Activated T-cell treated with anti-CD3 and anti-CD28 coated beads for 4 hours (primary cell): ENCODE measurements at regions not wholly inside any gene's neighbourhood (a gene's known extent, or its start where the extent isn't known, plus 50 kb on each side); places are given as distances from the start of the nearest gene placed in this dataset.

Experiments
- DNase-seq: peaks from one replicate; pipeline ENCODE4 v3.0.0-alpha.2; 2020

DNA sequence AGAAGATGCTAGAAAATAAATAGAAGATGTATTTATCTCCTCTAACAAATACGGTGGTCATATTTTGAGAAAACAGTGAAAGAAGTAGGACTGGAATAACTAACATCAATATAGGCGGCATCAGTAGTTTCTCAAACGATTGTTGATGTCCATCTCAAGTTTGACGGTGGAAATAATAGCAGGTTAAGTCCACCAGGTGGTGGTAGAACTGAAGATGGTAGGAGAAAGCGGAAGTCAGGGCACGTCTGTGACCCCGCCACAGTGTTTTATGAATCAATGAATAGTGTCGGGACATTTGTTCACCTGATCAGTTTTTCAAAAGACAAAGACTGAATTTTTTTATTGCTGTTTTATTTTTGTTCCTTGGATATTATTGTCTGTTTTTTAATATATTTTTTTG is 706.4 kb upstream of the SLC10A2 start:
- no peak for DNase-seq

DNA sequence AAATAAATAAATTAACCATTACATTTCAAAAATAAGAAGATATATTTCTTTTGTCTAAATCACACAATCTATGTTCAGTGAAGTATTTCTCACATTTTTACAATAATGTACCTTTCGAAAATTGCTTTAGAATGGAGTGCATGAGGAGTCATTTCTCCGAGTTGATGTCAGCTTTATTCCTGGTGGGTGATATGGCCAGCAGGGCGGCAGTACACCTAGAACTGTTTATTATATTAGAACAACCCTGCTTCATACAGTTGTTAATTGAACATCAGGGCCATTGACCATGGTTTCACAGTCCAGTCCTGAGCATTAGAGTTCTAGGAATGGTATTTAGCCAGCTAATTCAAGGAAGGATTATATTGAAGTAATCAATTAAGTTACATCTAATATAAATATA is 696.3 kb upstream of the SLC10A2 start:
- no peak for DNase-seq

DNA sequence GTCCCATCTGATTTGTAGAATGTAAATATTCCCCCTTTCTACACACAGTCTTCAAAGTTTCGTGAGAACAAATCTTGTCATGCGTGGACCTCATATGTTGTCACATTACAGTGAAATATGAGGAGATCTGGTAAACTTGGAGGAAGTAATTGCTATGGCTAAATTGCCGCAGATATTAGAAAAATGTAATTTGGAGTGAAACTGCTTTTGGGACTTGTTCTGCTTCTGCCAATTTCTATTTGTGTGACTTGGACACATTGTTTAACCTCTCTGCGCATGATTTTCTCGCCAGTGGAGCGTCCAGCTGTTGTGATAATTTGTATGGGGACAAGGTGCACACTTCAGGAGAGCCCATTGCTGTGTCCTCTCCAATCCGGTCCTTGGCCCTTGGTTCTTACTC is 693.1 kb upstream of the SLC10A2 start:
- DNase-seq = no peak

DNA sequence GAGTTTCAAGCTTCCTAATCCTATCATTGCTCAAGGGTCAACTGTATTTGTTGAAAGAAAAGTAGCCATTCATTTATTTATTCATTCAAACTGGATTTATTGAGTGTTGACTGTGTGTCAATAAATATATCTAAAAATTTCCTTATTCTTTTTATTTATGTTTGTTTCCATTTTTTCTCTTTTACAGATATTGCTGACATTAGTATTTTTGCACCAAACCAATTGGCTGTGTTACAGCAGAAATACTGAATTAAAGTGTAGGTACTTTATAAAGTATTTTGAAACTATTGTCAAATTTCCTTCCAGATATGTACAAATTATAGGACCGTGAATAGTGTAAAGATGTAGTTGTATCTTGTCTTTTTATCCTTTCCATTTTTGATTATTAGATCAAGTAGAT is 692.0 kb upstream of the SLC10A2 start:
- no peak for DNase-seq

DNA sequence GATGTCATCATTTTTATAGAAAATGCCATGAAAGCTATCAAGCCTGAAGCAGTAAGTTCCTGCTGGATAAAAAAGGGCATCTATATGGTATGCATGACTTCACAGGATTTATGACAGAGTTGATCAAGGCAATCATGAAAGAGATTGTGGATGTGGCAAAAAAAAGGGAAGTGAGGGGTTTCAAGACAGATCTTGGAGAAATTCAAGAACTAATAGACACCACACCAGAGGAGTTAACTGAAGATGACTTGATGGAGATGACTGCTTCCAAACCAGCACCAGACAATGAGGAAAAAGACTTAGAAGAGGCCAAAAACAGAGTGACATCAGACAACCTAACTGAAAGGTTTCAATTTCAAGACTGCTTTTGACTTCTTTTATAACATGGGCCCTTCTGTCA is 691.1 kb upstream of the SLC10A2 start:
- DNase-seq = no peak

DNA sequence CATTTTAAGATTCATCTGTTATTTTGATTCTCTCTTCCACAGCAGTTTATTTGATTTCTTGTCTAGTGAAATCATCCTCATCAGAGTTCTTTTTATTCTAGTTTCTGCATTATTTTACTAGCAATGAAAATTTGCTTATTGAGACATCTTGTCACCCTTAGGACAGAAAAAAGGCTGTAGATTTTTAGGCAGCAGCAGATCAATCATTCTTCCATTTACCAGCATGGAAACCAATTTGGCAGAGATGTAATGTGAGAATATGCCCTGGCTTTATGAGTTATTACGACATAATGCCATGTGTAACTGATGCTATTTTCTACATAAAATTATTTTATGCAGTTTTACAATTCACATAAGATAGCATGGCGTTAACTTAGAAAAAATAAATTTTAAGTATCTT is 688.6 kb upstream of the SLC10A2 start:
- no peak for DNase-seq

DNA sequence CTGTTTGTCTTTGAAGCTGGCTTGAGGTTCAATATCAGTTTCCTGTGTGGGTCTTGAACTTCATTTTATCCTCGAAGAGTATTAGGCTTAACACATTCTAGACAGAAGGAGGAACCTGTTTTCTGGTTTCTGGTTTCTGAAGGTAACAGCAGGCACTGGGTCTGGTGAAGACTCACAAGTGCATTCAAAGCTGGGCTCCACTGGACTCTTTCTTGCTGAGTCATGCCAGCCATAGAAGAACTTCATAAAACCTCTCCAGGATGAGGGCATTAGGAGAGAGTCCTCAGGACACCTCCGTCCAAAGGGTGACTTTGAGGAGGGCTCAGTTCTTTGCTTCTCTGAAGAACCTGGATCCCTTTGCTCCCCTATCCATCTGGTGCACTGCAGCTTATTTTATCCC is 668.6 kb upstream of the SLC10A2 start:
- DNase-seq = no peak

DNA sequence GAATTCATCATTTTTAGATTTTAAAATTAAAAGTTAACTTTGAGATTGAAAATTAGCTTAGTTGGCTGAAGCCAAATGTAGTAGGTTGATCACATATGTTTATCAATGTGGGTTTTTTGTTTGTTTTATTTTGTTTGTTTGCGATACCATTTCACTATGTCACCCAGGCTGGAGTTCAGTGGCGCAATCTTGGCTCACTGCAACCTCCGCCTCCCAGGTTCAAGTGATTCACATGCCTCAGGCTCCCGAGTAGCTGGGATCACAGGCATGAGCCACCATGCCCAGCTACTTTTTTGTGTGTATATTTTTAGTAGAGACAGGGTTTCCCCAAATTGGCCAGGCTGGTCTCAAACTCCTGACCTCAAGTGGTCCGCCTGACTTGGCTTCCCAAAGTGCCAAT is 665.7 kb upstream of the SLC10A2 start:
- DNase-seq = no peak

DNA sequence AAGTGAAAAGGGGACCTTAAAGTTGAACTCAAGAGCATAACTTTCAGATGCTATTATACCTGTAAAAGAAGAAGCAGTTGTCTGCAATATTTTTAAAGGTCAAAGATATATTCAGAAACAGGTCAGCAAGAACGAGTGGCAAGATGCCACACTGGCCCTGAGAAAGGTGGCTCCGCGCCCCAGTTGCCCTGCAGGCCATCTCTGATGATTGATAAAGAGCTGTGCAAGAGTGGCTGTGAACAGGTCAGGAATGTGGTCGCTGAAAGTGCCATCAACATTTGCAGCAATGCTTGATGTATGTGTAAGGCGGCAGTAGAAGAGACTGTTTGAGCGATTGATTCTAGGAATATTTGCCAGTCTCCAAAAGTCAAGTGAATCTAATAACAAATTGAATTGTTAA is 664.2 kb upstream of the SLC10A2 start:
- DNase-seq = no peak

DNA sequence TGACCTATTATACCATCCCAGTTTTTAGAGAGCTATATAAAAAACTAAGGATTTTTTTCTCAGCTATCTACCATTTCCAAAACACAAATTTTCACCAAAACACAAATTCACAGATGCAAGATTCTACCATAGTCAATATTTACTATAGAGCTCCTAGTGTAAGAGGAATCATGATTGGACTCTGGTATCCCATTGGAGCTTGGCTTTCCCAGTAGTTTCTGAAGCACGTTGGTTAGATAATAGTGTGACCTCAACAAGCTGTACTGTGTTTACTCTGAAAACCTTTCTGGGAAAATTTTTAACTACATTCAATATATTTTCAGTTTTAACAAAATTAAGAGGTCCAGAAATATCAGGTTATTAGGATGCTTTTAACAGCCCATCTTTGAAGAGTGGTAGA is 660.6 kb upstream of the SLC10A2 start:
- no peak for DNase-seq

DNA sequence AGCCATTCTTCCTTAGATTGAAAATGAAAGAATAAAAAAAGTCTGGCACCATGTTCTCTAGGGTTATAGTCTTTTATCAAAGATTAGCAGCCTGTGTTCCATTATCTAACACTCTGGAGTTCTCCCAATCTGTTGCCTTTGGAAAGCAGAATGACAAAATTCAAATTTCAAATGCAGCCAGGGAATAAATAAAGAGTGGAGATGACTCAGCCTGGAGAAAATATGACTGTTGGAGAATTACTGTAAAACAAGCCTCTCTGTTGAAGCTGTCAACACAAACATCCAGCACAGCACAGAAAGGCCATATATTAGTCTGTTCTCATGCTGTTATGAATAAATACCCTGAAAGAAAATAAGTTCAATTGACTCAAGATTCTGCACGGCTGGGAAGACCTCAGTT is 650.5 kb upstream of the SLC10A2 start:
- DNase-seq = no peak

DNA sequence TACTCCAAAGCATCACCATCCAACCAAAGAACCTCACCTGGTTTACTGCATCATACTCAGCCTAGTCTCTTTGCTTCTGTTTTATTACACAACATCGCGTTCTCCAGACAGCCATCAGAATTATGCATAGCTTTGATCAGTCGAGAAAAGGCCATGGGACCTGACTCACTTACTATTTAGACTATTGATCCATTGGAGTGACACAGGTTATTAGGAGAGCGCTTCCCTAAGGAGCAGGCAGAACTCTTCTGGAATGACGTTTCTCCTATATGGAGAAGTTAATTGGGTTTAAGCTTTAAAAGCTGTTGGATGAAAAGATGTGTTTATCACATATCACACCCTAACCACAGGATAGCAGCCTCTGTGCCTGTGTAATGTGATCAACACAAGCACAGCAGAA is 649.1 kb upstream of the SLC10A2 start:
- no peak for DNase-seq

DNA sequence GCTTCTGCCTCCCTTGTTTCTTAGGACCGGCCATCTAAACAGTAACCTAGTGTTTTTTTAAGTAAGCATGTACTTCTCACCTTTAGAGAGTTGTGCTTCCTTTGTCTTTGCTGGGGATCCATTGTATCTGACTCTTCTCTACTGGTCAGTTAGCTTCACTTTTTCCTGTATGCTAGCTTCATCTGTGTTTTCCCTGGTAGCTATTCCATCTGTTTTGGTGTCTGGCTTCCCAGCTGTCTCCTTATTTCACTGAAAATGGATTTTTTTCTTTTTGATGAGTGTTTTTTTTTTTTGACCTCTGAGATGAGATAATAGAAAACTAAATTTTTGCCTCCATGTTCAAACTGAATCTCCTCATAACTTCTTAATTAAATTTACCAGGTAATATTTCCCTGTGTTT is 637.0 kb upstream of the SLC10A2 start:
- no peak for DNase-seq

DNA sequence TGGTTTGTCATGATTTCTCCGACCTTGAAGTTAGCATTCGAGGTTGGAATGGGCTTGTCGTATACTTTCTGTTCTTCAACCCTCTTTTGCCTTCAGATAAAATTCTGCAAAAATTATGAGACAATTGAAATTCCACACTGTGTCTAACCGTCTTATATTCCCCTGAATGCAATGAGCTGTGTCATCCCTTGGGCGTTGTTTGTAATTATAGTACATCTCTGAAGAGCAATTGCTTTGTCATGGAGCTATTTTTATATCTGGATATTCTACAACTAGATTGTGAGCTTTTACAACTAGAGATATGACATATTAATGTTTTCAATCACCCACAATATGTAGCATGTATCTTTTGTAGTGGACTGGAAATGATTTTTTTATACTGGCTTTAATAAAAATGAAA is 631.8 kb upstream of the SLC10A2 start:
- DNase-seq = no peak

DNA sequence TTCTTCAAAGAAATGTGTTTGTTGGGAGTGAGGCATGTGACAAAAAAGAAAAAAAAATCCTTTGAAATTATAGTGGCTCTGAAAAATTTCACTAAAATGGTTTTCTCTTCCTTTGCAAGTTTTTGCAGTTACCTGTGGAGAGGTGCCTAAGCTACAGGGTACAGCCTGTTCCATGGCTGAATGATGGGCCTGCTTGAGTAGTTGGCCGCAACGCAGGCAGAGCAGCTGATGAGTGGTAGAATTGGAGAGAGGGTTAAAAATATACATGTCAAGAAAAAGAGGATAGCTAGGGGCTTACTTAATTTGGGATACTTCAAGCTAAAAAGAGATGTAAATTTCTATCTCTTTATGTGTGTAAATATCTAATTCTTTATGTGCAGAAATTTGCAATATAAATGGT is 629.1 kb upstream of the SLC10A2 start:
- DNase-seq = no peak

DNA sequence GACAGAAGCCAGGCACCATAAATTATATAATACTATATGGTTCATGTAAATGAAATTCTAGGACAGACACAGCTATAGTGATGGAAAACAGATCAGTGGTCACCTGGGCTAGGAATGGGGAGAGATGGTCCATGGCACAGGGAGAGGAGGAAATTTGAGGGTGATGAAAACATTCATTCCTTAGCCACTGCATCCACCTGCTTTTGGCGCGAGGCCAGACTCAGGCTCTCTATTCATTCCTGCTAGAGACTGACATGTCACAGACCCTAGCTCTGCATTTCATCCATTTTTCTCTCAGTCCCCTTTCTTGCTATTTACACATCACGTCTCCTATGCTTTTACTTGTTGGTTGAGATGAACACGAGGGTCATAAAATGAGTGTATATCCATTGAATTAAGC is 628.3 kb upstream of the SLC10A2 start:
- DNase-seq = no peak

DNA sequence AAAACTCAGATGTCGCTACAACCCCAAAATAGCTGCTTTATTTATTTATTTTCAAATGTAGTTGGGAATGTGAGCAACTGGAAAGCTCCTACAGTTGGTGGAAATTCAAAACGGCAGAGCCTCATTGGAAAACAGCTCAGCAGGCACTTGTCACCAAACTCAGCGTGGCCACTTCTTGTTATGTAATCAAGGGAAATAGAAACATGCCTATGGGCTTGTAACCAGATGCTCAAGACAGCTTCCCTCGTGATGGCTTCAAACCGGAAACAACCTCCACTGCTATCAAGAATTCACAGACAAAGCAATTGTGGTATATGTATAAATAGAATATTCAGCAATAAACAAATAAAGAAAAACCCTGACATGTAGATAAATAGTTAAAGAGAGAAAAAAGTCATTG is 627.8 kb upstream of the SLC10A2 start:
- DNase-seq = no peak

DNA sequence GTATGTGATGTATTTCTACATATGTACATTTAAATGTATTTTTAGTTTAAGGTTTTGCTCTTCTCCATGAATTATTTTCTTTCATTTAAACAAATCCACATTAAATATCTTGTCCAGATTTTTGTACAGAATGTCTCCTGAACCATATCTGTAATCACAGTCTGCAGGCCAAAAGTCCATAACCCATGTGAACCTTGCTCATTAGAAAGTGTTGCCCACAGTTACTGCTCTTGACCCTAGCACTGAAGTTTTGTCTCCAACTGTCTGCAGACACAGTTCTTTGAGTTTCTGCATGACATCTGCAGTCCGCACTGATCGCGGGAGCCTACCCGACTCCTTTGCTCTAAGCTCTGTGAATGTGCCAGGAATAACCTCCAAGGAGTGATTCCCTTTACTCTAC is 626.2 kb upstream of the SLC10A2 start:
- DNase-seq = no peak

DNA sequence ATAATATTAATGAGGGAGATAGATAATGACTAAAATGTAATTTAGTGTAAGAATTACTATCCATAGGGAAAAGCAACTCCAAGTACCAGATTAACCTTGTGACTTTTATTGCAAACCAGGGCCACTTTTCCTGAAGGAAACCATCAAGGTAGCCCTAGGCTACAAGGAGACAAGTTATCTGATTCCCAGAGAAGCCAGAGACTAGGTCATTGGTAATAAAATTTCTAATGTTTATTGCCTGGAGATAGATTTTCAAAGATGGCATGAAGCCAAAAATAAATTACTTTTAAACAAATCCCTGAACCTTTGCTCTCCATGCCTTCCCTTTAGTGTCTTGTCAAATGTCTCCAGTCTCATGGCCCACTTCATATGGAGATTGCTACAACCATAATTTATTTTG is 610.1 kb upstream of the SLC10A2 start:
- no peak for DNase-seq

DNA sequence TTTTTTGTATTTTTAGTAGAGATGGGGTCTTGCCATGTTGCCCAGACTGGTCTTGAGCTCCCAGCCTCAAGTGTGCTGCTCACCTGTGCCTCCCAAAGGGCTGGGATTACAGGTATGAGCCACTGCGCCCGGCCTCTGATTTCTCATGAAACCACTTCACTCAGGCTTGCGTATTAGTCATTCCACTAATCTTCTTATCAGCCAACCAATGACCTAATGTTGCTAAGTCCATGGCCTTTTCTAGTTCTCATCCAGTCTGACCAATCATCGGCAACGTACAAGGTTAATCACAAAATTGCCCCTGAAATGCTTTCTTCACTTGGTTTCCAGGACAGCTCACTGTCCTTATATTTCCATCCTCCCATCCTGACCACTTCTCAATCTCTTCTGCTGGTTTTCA is 605.3 kb upstream of the SLC10A2 start:
- no peak for DNase-seq

DNA sequence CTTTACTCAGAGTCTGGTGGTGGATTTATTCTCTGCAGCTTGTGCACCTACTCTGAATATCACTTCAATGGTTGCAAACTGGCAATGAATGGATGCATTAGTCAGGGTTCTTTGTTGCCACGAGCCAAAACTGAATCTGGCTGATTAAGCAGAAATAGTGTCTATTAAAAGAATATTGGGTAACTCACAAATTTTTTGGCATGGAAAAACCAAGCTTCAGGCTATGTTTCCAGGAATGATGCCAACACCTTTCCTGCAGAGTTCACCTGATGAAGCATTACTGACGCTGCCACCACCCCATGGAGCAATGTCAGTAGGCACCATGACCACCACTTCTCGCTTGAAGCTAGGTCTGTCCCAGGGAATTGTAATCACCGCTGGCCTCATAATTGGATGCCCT is 597.8 kb upstream of the SLC10A2 start:
- DNase-seq = no peak

DNA sequence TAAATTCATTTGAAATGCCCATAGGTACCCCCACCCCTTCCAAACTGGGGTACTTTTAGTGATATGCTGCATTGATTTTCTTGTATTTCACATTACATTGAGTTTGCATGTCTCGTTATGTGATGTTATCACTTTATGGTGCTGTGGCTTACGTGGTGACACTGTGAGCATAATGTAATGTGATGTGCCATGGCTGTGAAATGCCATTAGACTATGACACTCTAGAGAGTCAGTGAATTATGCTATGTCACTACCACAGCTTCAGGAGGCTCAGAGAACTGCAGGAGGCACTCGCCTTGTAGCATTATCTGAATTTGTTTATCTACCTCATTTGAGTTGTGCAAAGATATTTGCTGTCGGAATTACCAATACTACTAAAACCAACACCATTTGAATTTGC is 590.1 kb upstream of the SLC10A2 start:
- no peak for DNase-seq

DNA sequence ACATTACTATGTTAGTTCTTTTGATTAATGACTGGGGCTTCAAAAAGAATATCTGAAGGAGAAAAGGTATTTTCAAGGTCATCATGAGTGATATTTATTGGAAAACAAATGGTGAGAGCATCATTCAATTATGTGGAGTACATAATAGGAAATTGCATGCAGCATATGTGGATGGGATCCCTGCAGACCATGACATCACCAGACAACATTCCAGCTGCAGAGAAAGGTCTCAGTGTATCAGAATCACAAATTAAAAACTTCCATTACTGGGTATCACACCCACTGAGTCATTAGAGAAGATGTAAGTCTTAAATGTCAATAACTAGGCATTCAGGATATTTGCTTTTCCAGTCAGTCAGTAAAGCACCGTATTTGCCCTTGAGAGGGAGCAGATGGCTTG is 574.4 kb upstream of the SLC10A2 start:
- no peak for DNase-seq

DNA sequence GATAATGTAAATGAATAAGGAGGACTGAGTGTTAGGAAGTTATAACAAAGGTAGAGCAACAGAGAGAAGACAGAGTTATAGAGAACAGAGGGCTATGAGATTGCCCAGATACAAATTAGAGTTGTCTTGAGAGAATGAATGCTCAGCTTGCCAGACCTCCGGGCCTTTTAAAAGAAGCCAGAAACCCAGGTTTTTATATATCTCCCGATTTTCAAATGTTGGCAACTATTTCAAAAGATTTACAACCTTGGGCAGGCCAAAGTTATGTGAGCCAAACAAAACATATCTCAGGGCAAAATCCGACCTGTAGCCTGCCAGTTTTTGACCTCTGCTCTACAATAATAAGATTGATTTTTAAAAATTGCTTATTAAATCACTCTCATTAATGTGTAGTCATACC is 573.1 kb upstream of the SLC10A2 start:
- DNase-seq = no peak

DNA sequence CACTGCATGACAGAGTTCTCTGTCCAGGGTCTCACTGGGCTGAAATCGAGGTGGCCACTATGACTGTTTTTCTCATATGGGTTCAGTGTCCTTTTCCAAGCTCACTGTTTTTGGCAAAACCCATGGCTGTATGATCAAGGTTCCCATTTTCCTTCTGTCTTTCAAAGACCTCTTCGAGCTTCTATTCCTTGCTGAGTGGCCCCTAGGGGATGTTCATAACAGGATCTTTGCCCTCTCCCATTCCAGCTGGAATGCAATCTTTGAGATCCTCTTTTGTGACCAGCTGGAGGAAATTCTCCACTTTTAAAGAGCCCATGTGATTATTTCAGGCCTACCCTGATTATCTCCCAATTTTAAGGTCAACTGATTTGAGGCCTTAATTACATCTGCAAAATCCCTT is 572.5 kb upstream of the SLC10A2 start:
- DNase-seq = no peak

DNA sequence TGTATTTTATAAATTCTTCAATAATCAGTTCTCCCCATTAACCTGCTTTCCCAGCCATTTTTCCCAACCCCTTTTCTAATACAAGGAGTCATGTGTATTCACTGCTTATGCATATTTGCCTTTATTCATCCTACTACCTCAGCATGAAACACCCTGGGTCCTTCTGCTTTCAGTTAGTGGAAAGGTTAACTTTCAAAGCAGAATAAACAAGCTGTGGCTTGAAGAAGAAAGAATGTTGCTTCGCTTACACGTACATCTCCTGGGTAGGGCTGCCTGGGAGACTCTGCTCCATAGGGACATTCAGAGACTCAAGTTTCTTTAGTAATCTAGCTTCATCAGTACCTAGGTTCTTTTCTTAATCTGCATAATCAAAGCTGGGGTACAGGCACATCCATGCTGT is 567.8 kb upstream of the SLC10A2 start:
- no peak for DNase-seq

DNA sequence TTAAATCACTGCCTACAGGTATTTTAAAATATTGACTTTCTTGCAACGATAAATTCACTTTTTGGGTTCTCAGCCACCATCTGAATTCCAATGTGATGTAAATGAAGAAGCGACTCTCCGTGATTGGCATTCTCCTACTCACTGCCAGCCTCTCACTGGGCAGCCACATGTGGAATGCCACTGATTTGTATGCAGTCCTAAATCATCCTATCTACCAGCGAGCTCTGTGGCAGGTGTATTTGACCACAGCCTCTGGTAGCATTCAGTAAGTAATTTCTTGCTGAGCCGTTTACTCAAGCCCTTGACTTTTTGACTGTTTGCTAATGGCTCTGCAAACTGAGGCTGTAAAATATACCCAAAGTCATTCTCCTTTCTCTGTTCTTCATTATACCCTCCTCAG is 559.0 kb upstream of the SLC10A2 start:
- DNase-seq = no peak
